GM23248 (cell line): ENCODE measurements at regions not wholly inside any gene's neighbourhood (a gene's known extent, or its start where the extent isn't known, plus 50 kb on each side); places are given as distances from the start of the nearest gene placed in this dataset.

Source experiments
- DNase-seq: peaks from one replicate; pipeline ENCODE4 v3.0.0-alpha.2; 2015
- H2AFZ ChIP-seq: fragments of 200-600 bp; sonication (generic); 2 replicates; pipeline ENCODE4 v1.6.1; 2016; ENCODE audit warnings: antibody characterized with exemption
- H3F3A ChIP-seq: fragments of 200-600 bp; sonication (generic); 2 replicates; pipeline ENCODE4 v1.6.1; 2016; ENCODE audit warnings: mild to moderate bottlenecking, antibody characterized with exemption, mixed run types; ENCODE audit not compliant: insufficient read depth
- H3K27ac ChIP-seq: fragments of 200-600 bp; sonication (generic); 2 replicates; pipeline ENCODE4 v1.5.1; 2016; ENCODE audit warnings: mild to moderate bottlenecking
- H3K27me3 ChIP-seq: fragments of 200-600 bp; sonication (generic); replicated peaks from 2 replicates; pipeline ENCODE4 v1.6.1; 2016; ENCODE audit warnings: mild to moderate bottlenecking; ENCODE audit not compliant: insufficient read depth
- H3K36me3 ChIP-seq: fragments of 200-600 bp; sonication (generic); 2 replicates; pipeline ENCODE4 v1.6.1; 2016; ENCODE audit warnings: low read depth, mild to moderate bottlenecking
- H3K4me1 ChIP-seq: fragments of 200-600 bp; sonication (generic); 2 replicates; pipeline ENCODE4 v1.6.1; 2016; ENCODE audit warnings: mild to moderate bottlenecking; ENCODE audit not compliant: insufficient read depth
- H3K4me2 ChIP-seq: fragments of 200-600 bp; sonication (generic); one replicate; pipeline ENCODE4 v1.6.1; 2016; ENCODE audit warnings: mild to moderate bottlenecking; ENCODE audit not compliant: unreplicated experiment
- H3K4me3 ChIP-seq: fragments of 200-600 bp; sonication (generic); 2 replicates; pipeline ENCODE4 v1.5.1; 2016; ENCODE audit warnings: mild to moderate bottlenecking
- H3K79me2 ChIP-seq: fragments of 200-600 bp; sonication (generic); 2 replicates; pipeline ENCODE4 v1.6.1; 2016; ENCODE audit warnings: mild to moderate bottlenecking; ENCODE audit not compliant: insufficient read depth
- H3K9ac ChIP-seq: fragments of 200-600 bp; sonication (generic); 2 replicates; pipeline ENCODE4 v1.6.1; 2016; ENCODE audit warnings: mild to moderate bottlenecking
- H3K9me2 ChIP-seq: fragments of 200-600 bp; sonication (generic); 2 replicates; pipeline ENCODE4 v1.6.1; 2016; ENCODE audit warnings: mixed run types, mild to moderate bottlenecking, moderate library complexity; ENCODE audit not compliant: insufficient read depth
- H3K9me3 ChIP-seq: fragments of 200-600 bp; sonication (generic); one replicate; pipeline ENCODE4 v1.6.1; 2017; ENCODE audit warnings: low read depth
- H4K20me1 ChIP-seq: fragments of 200-600 bp; sonication (generic); 2 replicates; pipeline ENCODE4 v1.6.0; 2016; ENCODE audit not compliant: insufficient read depth
- EZH2 ChIP-seq: fragments of 200-600 bp; sonication (generic); IDR thresholded peaks from 2 replicates; pipeline ENCODE4 v1.6.1; 2018; ENCODE audit warnings: antibody characterized with exemption, mild to moderate bottlenecking; ENCODE audit not compliant: insufficient read depth, poor library complexity, severe bottlenecking
- EZH2phosphoT487 ChIP-seq: fragments of 200-600 bp; sonication (generic); IDR thresholded peaks from 2 replicates; pipeline ENCODE4 v1.6.1; 2018; ENCODE audit warnings: antibody characterized with exemption, moderate library complexity, mild to moderate bottlenecking, low read depth; ENCODE audit not compliant: insufficient read depth
- WGBS, 2 experiments: methylation state at CpG; one replicate each; pipeline ENCODE4 v1.1.6; 2015 to 2017; ENCODE audit warnings: low lambda C conversion rate in 2 of 2, low coverage in 1 of 2; ENCODE audit errors: missing lambda C conversion rate in 2 of 2; 5-methylcytosine and 5-hydroxymethylcytosine counted together
- in situ Hi-C: fragments of 300-500 bp; cut with MboI; formaldehyde crosslinking; loops from 2 replicates; pipeline ENCODE4 v1.15.0; 2020

GRCh38 chr7:142457146-142457703 is 199.4 kb upstream of the PRSS58 start:
- no peaks in the 10 kb centered on the region for H3K27me3 ChIP-seq
- H3K9ac ChIP-seq = no peak overlapping the region
- no peak overlapping the region for H3K4me2 ChIP-seq
- in situ Hi-C loops = no loop called here
- peaks cover 26% of the 10 kb centered on the region for H3K4me1 ChIP-seq
- no peak overlapping the region for H3K27ac ChIP-seq
- H3F3A ChIP-seq = peaks cover 29% of the 10 kb centered on the region
- no peaks in the 10 kb centered on the region for H3K79me2 ChIP-seq
- H3K9me2 ChIP-seq = no peaks in the 10 kb centered on the region
- H4K20me1 ChIP-seq = no peaks in the 10 kb centered on the region
- DNase-seq = peak; percentile 50
- H2AFZ ChIP-seq = no peak overlapping the region
- no peaks in the 10 kb centered on the region for H3K9me3 ChIP-seq
- TF ChIP-seq EZH2 = no peak
- TF ChIP-seq EZH2phosphoT487 = no peak
- H3K36me3 ChIP-seq = no peaks in the 10 kb centered on the region
- no peak overlapping the region for H3K4me3 ChIP-seq
- WGBS, 2 experiments = 74 to 76% methylated on average over 2 of the region's 2 CpGs

DNA sequence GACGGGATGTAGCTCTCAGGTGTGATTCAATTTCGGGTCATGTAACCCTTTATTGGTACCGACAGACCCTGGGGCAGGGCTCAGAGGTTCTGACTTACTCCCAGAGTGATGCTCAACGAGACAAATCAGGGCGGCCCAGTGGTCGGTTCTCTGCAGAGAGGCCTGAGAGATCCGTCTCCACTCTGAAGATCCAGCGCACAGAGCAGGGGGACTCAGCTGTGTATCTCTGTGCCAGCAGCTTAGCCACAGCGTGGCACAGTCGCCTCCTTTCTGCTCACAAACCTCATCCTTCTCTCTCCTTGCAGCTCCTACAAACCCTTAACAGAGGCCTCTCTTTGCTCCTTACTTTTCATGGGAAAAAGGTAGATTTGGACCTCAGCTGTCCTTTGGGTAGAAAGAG is 197.5 kb upstream of the PRSS58 start:
- peaks cover 9% of the 10 kb centered on the region for H3K4me1 ChIP-seq
- H3K4me3 ChIP-seq = no peak overlapping the region
- TF ChIP-seq EZH2phosphoT487 (no peak), EZH2 (no peak)
- H3K9me3 ChIP-seq = no peaks in the 10 kb centered on the region
- H3K9ac ChIP-seq = no peak overlapping the region
- 85% methylated on average over 10 of the region's 10 CpGs for WGBS, 2 experiments
- H3F3A ChIP-seq = peaks cover 20% of the 10 kb centered on the region
- H4K20me1 ChIP-seq = no peaks in the 10 kb centered on the region
- no peak overlapping the region for H3K27ac ChIP-seq
- no peak for DNase-seq
- no peak overlapping the region for H3K4me2 ChIP-seq
- in situ Hi-C loops = no loop called here
- H3K79me2 ChIP-seq = no peaks in the 10 kb centered on the region
- no peaks in the 10 kb centered on the region for H3K27me3 ChIP-seq
- H2AFZ ChIP-seq = no peak overlapping the region
- no peaks in the 10 kb centered on the region for H3K9me2 ChIP-seq
- H3K36me3 ChIP-seq = no peaks in the 10 kb centered on the region

- Histone ChIP-seq H3F3A (peaks cover 17% of the 10 kb centered on the region), H3K27ac (no peak overlapping the region), H3K9me3 (no peaks in the 10 kb centered on the region), H3K36me3 (no peaks in the 10 kb centered on the region), H4K20me1 (no peaks in the 10 kb centered on the region), H3K27me3 (no peaks in the 10 kb centered on the region), H2AFZ (no peak overlapping the region), H3K9ac (no peak overlapping the region), H3K4me2 (no peak overlapping the region), H3K4me1 (peaks cover 4% of the 10 kb centered on the region; the same call in 1 of the 2 replicates), H3K79me2 (no peaks in the 10 kb centered on the region), H3K4me3 (no peak overlapping the region), H3K9me2 (no peaks in the 10 kb centered on the region)
- in situ Hi-C loops = no loop called here
- TF ChIP-seq EZH2phosphoT487 = no peak
- TF ChIP-seq EZH2 = no peak
- 48% methylated on average over 5 of the region's 5 CpGs for WGBS, 2 experiments
- DNase-seq = no peak
Measured at GRCh38 chr7:142454862-142455261, 197.0 kb upstream of the PRSS58 start.

GRCh38 chr7:142452791-142453190 is 194.9 kb upstream of the PRSS58 start:
- no peak for DNase-seq
- 53 to 63% methylated on average over 4 of the region's 4 CpGs for WGBS, 2 experiments
- in situ Hi-C loops = no loop called here

More at GRCh38 chr7:142452791-142453190, 194.9 kb upstream of the PRSS58 start:
- Histone ChIP-seq H3K9ac (no peak overlapping the region), H3K27ac (no peak overlapping the region), H3K4me2 (no peak overlapping the region), H3K36me3 (no peaks in the 10 kb centered on the region), H4K20me1 (no peaks in the 10 kb centered on the region), H3K79me2 (no peaks in the 10 kb centered on the region), H3K4me3 (no peak overlapping the region), H3F3A (peaks cover 11% of the 10 kb centered on the region), H3K4me1 (no peaks in the 10 kb centered on the region), H2AFZ (no peak overlapping the region), H3K9me2 (no peaks in the 10 kb centered on the region), H3K9me3 (no peaks in the 10 kb centered on the region), H3K27me3 (0 out of 2 replicates have a peak, but pooled peaks cover 4% of the 10 kb centered on the region)
- no peak for TF ChIP-seq EZH2
- TF ChIP-seq EZH2phosphoT487 = no peak
